Omental fat pad (tissue), 3 donors: ENCODE measurements at regions not wholly inside any gene's neighbourhood (a gene's known extent, or its start where the extent isn't known, plus 50 kb on each side); places are given as distances from the start of the nearest gene placed in this dataset.

ENCODE experiments used
- ATAC-seq: fragments of 150-250 bp; one replicate; pipeline ENCODE4 v1.9.1; 2016; ENCODE audit warnings: mild to moderate bottlenecking, moderate library complexity; ENCODE audit not compliant: low FRiP score
- DNase-seq: peaks from one replicate; pipeline ENCODE4 v3.0.0-alpha.2; 2019; ENCODE audit warnings: low spot score
- CTCF ChIP-seq, 3 donors: fragments of 450-650 bp; IDR thresholded peaks; one replicate each; pipeline ENCODE4 v1.5.1; 2016 to 2017; ENCODE audit warnings: antibody characterized with exemption in 3 of 3, mild to moderate bottlenecking in 3 of 3, moderate library complexity in 2 of 3

- no peak for ATAC-seq
- no peak for DNase-seq
- TF ChIP-seq CTCF (IDR thresholded peaks at IDR 0.05) = no peak
Measured at GRCh38 chr7:19202599-19202998, 57.4 kb upstream of the FERD3L start.
